Putamen (tissue), 1 donor: ENCODE measurements at regions not wholly inside any gene's neighbourhood (a gene's known extent, or its start where the extent isn't known, plus 50 kb on each side); places are given as distances from the start of the nearest gene placed in this dataset.

Source experiments
- DNase-seq: peaks from one replicate; pipeline ENCODE4 v3.0.0-alpha.2; 2016; ENCODE audit warnings: low spot score

GRCh38 chr17:74045608-74046280 lies 157.7 kb upstream of the RPL38 start:
- no peak for DNase-seq

GRCh38 chr17:74049167-74049966 lies 154.1 kb upstream of the RPL38 start:
- no peak for DNase-seq

- no peak for DNase-seq
Measured at GRCh38 chr17:74049967-74050458, 153.5 kb upstream of the RPL38 start.

GRCh38 chr17:74051348-74051747 lies 152.1 kb upstream of the RPL38 start:
- DNase-seq: no peak

GRCh38 chr17:74052993-74053711 lies 150.3 kb upstream of the RPL38 start:
- no peak for DNase-seq

- no peak for DNase-seq
Measured at GRCh38 chr17:74053712-74054078, 149.8 kb upstream of the RPL38 start.

GRCh38 chr17:74054249-74054648 lies 149.2 kb upstream of the RPL38 start:
- no peak for DNase-seq

- DNase-seq: no peak
Measured at GRCh38 chr17:74055508-74056160, 147.8 kb upstream of the RPL38 start.

GRCh38 chr17:74059479-74060240 lies 143.8 kb upstream of the RPL38 start:
- no peak for DNase-seq

- DNase-seq: no peak
Measured at GRCh38 chr17:74061758-74062157, 141.7 kb upstream of the RPL38 start.

GRCh38 chr17:74062234-74062633 lies 141.2 kb upstream of the RPL38 start:
- DNase-seq: no peak

GRCh38 chr17:74063439-74063838 lies 140.0 kb upstream of the RPL38 start:
- DNase-seq: no peak

GRCh38 chr17:74070374-74070773 lies 133.1 kb upstream of the RPL38 start:
- DNase-seq: no peak

- DNase-seq: no peak
Measured at GRCh38 chr17:74070998-74071679, 132.3 kb upstream of the RPL38 start.

GRCh38 chr17:74072340-74072739 lies 131.1 kb upstream of the RPL38 start:
- no peak for DNase-seq

GRCh38 chr17:74076446-74076845 lies 127.0 kb upstream of the RPL38 start:
- no peak for DNase-seq

GRCh38 chr17:74077231-74077630 lies 126.2 kb upstream of the RPL38 start:
- DNase-seq: no peak

- no peak for DNase-seq
Measured at GRCh38 chr17:74078363-74078941, 125.0 kb upstream of the RPL38 start.

GRCh38 chr17:74079537-74080300 lies 123.8 kb upstream of the RPL38 start:
- no peak for DNase-seq
